ENCODE measurements at regions not wholly inside any gene's neighbourhood (a gene's known extent, or its start where the extent isn't known, plus 50 kb on each side); places are given as distances from the start of the nearest gene placed in this dataset.
A peak's percentile ranks its signal among the peaks of the same experiment; 100 is the strongest.
"Not testable (repeated sequence)": the region's sequence is repeated elsewhere in the genome, so short reads cannot be mapped to it uniquely, and the experiment has no call there.

- H3K27me3 Mint-ChIP-seq (ENCODE audit: low read depth): no peaks in the 10 kb centered on the region
- H3K9me3 Mint-ChIP-seq: no peaks in the 10 kb centered on the region
- H3K27ac Mint-ChIP-seq: no peak overlapping the region
- H3K4me1 Mint-ChIP-seq (ENCODE audit: low read depth): peaks cover 17% of the 10 kb centered on the region
- no peaks in the 10 kb centered on the region for H3K36me3 Mint-ChIP-seq (ENCODE audit: low read depth)
- H3K4me3 Mint-ChIP-seq: peak overlapping the region; percentile 14
- DNase-seq (ENCODE audit: low spot score): no peak
Observed at GRCh38 chr9:31541721-31542281, 842.6 kb upstream of the ACO1 start.

DNA sequence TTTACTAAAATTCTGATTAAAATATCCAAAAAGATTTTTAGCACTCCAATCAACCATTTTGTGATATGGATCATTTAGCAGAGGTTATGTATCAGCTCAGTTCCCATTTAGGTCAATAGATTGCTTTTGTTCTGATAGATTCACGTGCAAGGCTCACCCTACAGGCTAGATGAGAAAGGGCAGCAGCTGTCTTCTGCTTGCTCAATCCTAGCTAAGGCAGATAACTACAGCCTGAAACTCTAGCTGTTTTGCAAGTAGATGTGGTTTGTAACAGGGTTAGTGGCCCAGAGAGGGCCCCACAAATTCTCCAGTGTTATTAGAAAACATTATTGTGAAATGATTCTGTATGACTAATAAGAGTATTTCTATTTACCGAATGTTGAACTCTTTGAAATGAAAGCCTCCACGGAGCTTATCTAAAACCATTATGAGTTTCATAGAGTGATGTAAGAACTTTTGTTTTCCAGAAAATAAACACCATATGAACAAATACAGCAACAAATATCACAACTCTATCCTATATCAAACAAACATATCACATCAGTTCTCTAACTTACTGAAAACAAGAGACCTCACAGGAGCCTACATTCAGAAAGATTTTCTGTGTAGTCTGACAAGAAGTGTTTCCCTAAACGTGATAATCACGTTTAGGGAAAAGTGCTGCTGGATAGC is 841.9 kb upstream of the ACO1 start:
- DNase-seq (ENCODE audit: low spot score): peak; percentile 42
- Mint-ChIP-seq H3K27ac (no peak overlapping the region), H3K27me3 (ENCODE audit: low read depth) (no peaks in the 10 kb centered on the region), H3K4me1 (ENCODE audit: low read depth) (peaks cover 17% of the 10 kb centered on the region), H3K36me3 (ENCODE audit: low read depth) (no peaks in the 10 kb centered on the region), H3K4me3 (peak overlapping the region; percentile 14), H3K9me3 (no peaks in the 10 kb centered on the region)

GRCh38 chr9:31554941-31555340 is 829.5 kb upstream of the ACO1 start:
- Mint-ChIP-seq H3K4me3 (no peak overlapping the region), H3K36me3 (ENCODE audit: low read depth) (no peaks in the 10 kb centered on the region), H3K4me1 (ENCODE audit: low read depth) (peaks cover 3% of the 10 kb centered on the region)

DNA sequence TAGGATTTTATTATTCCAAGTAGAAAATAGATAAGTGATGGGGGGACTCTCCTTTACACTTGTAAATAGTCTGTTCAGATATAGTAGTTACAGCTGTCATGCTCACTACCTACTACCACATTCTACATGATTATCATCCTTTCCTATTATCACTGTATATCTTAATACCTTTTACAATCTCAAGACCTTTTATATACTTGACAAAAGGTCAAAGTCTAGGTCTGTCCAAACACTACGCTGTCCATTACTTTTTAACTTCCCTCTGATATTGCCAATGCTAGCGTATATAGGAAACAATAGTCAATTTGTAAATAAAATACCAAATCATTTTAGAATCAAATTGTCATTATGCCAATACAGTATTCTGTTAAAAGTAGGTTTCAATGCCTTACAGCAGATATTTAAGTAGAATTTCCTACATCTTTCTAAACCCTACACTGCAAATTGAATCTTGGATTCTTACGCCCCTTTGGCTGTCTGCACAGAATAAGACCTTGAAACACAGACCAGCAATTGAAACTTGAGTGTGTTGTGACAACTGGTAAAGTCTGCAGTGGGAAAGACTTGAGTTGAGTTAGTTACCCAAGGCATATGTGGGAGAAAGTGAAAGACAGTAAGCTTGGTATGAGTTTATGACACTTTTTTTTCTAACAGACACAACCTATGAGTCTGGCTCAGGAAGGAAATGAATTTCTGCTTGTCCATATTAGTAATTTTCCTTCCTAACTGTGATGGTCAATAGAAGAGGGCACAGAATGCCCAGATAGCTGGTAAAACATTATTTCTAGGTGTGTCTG is 827.6 kb upstream of the ACO1 start:
- Mint-ChIP-seq H3K27me3 (ENCODE audit: low read depth) (no peaks in the 10 kb centered on the region), H3K4me3 (no peak overlapping the region), H3K36me3 (ENCODE audit: low read depth) (no peaks in the 10 kb centered on the region), H3K9me3 (peaks cover 9% of the 10 kb centered on the region), H3K4me1 (ENCODE audit: low read depth) (peaks cover 3% of the 10 kb centered on the region), H3K27ac (no peak overlapping the region)
- no peak for DNase-seq (ENCODE audit: low spot score)

More at GRCh38 chr9:31554941-31555340, 829.5 kb upstream of the ACO1 start:
- Mint-ChIP-seq H3K27me3 (ENCODE audit: low read depth) (no peaks in the 10 kb centered on the region), H3K27ac (no peak overlapping the region), H3K9me3 (peaks cover 9% of the 10 kb centered on the region)
- no peak for DNase-seq (ENCODE audit: low spot score)

DNA sequence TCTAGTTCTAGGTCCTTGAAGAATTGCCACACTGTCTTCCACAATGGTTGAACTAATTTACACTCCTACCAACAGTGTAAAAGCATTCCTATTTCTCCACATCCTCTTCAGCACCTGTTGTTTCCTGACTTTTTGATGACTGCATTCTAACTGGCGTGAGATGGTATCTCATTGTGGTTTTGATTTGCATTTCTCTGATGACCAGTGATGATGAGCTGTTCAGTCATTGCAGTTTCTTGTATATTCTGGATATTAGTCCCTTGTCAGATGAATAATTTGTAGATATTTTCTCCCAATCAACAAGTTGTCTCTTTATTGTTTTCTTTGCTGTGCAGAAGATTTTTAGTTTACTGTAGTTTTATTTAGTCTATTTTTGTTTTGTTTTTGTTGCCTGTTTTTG is 812.3 kb upstream of the ACO1 start:
- H3K9me3 Mint-ChIP-seq: peaks cover 11% of the 10 kb centered on the region
- not testable (repeated sequence) for H3K36me3 Mint-ChIP-seq (ENCODE audit: low read depth); H3K4me1 Mint-ChIP-seq (ENCODE audit: low read depth); DNase-seq (ENCODE audit: low spot score); H3K27ac Mint-ChIP-seq; H3K4me3 Mint-ChIP-seq; H3K27me3 Mint-ChIP-seq (ENCODE audit: low read depth)

- DNase-seq (ENCODE audit: low spot score): no peak
- Mint-ChIP-seq H3K27me3 (ENCODE audit: low read depth) (no peaks in the 10 kb centered on the region), H3K4me1 (ENCODE audit: low read depth) (no peaks in the 10 kb centered on the region), H3K4me3 (no peak overlapping the region), H3K36me3 (ENCODE audit: low read depth) (no peaks in the 10 kb centered on the region), H3K9me3 (peaks cover 11% of the 10 kb centered on the region), H3K27ac (no peak overlapping the region)
Observed at GRCh38 chr9:31573561-31573960, 810.9 kb upstream of the ACO1 start.

DNA sequence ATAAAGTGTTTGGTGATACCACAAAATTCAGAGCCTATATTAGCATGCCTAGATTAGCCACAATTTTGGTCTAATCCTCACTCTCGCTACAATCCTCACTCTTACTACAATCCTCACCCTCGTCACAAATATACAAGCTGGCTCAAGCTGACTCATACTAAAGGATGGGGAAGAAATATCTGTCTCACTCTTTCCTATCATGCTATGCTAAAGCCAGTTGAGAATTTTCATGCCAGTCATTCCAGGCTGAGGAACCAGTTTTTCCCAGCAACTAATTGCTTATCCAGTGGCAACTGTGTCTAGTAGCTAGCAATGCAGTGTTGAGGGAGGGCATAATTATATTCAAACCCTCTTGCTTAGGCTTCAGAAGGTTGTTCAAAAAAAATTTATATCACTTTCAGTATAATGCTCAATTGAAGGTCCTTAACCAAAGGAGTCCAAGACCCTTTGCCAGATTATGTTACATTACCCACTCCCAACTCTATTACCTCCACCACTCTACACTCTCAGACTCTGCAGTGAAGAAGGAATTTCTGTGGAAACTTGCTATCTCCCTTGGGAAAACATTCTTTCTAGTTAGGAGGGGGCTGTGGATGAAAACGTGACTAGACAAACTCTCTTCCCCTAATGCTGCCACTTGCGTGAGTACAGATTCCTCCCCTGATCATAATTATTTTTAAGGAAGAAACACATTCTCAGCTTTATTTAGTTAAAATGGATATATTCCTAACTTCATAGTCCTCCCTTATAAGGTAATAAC is 810.3 kb upstream of the ACO1 start:
- peaks cover 11% of the 10 kb centered on the region for H3K9me3 Mint-ChIP-seq
- no peak for DNase-seq (ENCODE audit: low spot score)
- H3K36me3 Mint-ChIP-seq (ENCODE audit: low read depth): no peaks in the 10 kb centered on the region
- H3K4me3 Mint-ChIP-seq: no peak overlapping the region
- no peaks in the 10 kb centered on the region for H3K27me3 Mint-ChIP-seq (ENCODE audit: low read depth)
- no peaks in the 10 kb centered on the region for H3K4me1 Mint-ChIP-seq (ENCODE audit: low read depth)
- H3K27ac Mint-ChIP-seq: no peak overlapping the region

GRCh38 chr9:31582071-31582470 is 802.4 kb upstream of the ACO1 start:
- Mint-ChIP-seq H3K9me3 (no peaks in the 10 kb centered on the region), H3K4me1 (ENCODE audit: low read depth) (no peaks in the 10 kb centered on the region), H3K36me3 (ENCODE audit: low read depth) (no peaks in the 10 kb centered on the region), H3K27me3 (ENCODE audit: low read depth) (no peaks in the 10 kb centered on the region), H3K4me3 (no peak overlapping the region), H3K27ac (no peak overlapping the region)
- DNase-seq (ENCODE audit: low spot score): no peak

- Mint-ChIP-seq H3K27me3 (ENCODE audit: low read depth) (no peaks in the 10 kb centered on the region), H3K4me1 (ENCODE audit: low read depth) (no peaks in the 10 kb centered on the region), H3K36me3 (ENCODE audit: low read depth) (no peaks in the 10 kb centered on the region), H3K4me3 (no peak overlapping the region), H3K27ac (no peak overlapping the region), H3K9me3 (no peaks in the 10 kb centered on the region)
- no peak for DNase-seq (ENCODE audit: low spot score)
Observed at GRCh38 chr9:31582561-31582960, 801.9 kb upstream of the ACO1 start.

DNA sequence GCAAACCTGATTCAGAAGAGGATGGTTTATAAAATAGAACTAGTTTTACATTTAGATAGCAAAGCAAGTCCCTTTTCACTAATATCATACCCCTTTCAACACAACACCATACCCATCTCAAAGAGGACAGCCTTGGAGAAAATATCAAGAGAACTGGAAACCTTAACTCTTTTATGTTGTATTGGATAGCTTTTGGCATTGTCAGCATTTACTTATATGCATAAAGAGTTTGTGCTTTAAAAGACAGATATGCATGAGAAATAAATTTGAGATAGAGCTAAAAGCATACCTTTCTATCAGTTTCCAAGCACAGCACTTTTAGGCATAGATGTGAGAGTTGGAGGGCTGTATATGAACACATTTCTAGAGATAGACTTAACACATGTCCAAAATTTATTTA is 799.3 kb upstream of the ACO1 start:
- DNase-seq (ENCODE audit: low spot score): no peak
- no peak overlapping the region for H3K4me3 Mint-ChIP-seq
- H3K36me3 Mint-ChIP-seq (ENCODE audit: low read depth): no peaks in the 10 kb centered on the region
- H3K27ac Mint-ChIP-seq: no peak overlapping the region
- H3K4me1 Mint-ChIP-seq (ENCODE audit: low read depth): no peaks in the 10 kb centered on the region
- H3K9me3 Mint-ChIP-seq: no peaks in the 10 kb centered on the region
- H3K27me3 Mint-ChIP-seq (ENCODE audit: low read depth): no peaks in the 10 kb centered on the region

DNA sequence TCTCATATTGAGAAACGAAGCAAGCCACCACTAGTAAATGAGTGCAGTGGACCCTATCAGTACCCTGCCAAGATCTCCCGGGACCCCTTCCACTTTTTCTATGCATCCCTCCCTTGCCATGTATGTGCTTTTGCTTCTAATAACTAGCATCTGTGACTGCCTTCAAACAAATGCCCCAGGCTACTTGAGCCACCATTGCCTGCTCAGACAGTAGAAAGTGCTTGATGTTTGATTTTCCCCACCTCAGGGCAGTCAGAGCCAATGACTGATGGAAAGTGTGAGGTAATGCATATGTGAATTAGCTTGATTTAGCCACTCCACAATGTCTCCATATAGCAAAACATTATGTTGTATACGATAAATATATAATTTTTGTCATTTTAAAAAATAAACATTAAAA is 797.3 kb upstream of the ACO1 start:
- no peaks in the 10 kb centered on the region for H3K4me1 Mint-ChIP-seq (ENCODE audit: low read depth)
- H3K9me3 Mint-ChIP-seq: no peaks in the 10 kb centered on the region
- H3K27ac Mint-ChIP-seq: no peak overlapping the region
- no peak for DNase-seq (ENCODE audit: low spot score)
- H3K4me3 Mint-ChIP-seq: no peak overlapping the region
- H3K27me3 Mint-ChIP-seq (ENCODE audit: low read depth): no peaks in the 10 kb centered on the region
- no peaks in the 10 kb centered on the region for H3K36me3 Mint-ChIP-seq (ENCODE audit: low read depth)

- no peaks in the 10 kb centered on the region for H3K36me3 Mint-ChIP-seq (ENCODE audit: low read depth)
- H3K4me3 Mint-ChIP-seq: no peak overlapping the region
- H3K4me1 Mint-ChIP-seq (ENCODE audit: low read depth): no peaks in the 10 kb centered on the region
- H3K27ac Mint-ChIP-seq: no peak overlapping the region
- H3K9me3 Mint-ChIP-seq: no peaks in the 10 kb centered on the region
- DNase-seq (ENCODE audit: low spot score): no peak
- H3K27me3 Mint-ChIP-seq (ENCODE audit: low read depth): no peaks in the 10 kb centered on the region
Observed at GRCh38 chr9:31588006-31588405, 796.4 kb upstream of the ACO1 start.

DNA sequence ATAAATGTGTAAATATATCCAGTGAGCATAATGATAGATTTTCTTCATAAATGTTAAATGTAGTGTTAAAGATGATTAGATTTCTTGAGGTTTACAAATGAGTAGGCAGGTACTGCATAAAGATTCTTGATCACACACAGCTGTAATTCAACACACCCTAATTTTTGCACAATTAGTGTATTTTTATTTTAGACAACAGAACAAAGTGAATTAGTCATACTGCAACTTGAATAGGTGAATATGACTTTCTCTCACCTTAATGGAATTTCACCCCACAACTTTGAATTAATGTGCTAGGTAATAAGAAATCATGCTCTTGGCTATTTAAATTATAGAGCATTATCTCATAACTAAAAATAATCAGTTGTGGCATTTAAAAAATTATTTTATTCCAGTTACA is 795.7 kb upstream of the ACO1 start:
- Mint-ChIP-seq H3K27me3 (ENCODE audit: low read depth) (no peaks in the 10 kb centered on the region), H3K27ac (no peak overlapping the region), H3K4me1 (ENCODE audit: low read depth) (no peaks in the 10 kb centered on the region), H3K4me3 (no peak overlapping the region), H3K9me3 (no peaks in the 10 kb centered on the region), H3K36me3 (ENCODE audit: low read depth) (no peaks in the 10 kb centered on the region)
- DNase-seq (ENCODE audit: low spot score): no peak

GRCh38 chr9:31590091-31590490 is 794.4 kb upstream of the ACO1 start:
- H3K36me3 Mint-ChIP-seq (ENCODE audit: low read depth): no peaks in the 10 kb centered on the region
- DNase-seq (ENCODE audit: low spot score): no peak
- no peaks in the 10 kb centered on the region for H3K4me1 Mint-ChIP-seq (ENCODE audit: low read depth)
- H3K27ac Mint-ChIP-seq: no peak overlapping the region
- no peaks in the 10 kb centered on the region for H3K9me3 Mint-ChIP-seq
- H3K4me3 Mint-ChIP-seq: no peak overlapping the region
- H3K27me3 Mint-ChIP-seq (ENCODE audit: low read depth): no peaks in the 10 kb centered on the region

Data from T-helper 2 cell treated with Interferon-gamma antibody and Interleukin-4, amounts not matched to agents 5 μg/mL and 100 μg/mL, for 36 hours (primary cell).